HG03196 (cell line): ENCODE measurements at regions not wholly inside any gene's neighbourhood (a gene's known extent, or its start where the extent isn't known, plus 50 kb on each side); places are given as distances from the start of the nearest gene placed in this dataset.
"Not testable (repeated sequence)": the region's sequence is repeated elsewhere in the genome, so short reads cannot be mapped to it uniquely, and the experiment has no call there.

Source experiments
- ATAC-seq: cut with Tn5 transposase; IDR thresholded peaks from one replicate; pipeline ENCODE4 v1.9.1; 2021; ENCODE audit not compliant: unreplicated experiment

DNA sequence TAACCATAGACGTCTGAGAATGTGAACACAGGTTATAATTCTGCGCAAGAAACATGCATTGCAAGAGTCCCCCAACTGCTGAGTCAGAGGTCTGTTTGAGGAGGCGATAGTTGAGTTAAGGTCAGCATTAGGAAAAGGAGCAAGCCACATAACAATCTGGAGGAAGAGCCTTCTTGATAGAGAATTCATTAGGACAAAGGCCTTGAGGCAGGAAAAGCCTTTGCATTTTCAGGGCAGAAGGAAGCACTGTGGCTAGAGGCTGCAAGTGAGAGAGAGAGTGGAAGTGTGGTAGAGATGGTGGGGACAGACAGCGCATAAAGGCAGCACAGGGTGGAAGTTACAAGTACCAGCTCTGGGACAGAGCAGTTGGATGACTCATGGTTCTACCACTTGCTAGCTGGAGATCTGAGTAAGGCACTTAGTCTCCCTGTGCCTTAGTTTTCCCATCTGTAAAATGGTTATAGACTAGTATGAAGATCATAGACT is 125.8 kb upstream of the LNX1 start:
- no peak for ATAC-seq

DNA sequence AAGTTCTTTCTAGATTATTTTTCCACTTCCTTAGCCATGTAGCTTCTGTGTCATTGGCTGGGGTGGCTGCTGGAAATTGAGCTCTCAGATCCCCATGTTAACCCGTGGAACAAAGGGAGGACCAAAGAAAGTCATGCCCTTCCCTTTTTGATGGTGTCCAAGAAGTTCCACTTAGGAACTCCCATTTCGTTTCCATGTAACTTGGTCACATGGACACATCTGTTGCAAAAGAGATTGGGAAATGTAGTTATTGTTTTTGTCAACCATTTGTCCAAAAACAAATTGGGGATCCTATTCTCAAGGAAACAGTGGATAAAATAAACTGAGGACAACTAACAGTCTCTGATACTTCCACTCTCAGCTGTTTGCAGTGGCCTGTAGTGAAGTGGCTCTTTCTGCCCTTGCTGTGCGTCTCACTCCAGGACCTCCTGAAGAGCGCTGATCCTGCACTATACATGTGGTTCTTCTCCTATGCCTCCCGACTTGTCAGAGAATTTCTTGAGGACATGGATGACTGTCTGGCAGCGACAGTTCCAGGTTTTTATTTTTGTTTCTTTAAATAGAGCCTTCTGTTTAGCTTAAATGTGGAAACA is 125.3 kb upstream of the LNX1 start:
- no peak for ATAC-seq

DNA sequence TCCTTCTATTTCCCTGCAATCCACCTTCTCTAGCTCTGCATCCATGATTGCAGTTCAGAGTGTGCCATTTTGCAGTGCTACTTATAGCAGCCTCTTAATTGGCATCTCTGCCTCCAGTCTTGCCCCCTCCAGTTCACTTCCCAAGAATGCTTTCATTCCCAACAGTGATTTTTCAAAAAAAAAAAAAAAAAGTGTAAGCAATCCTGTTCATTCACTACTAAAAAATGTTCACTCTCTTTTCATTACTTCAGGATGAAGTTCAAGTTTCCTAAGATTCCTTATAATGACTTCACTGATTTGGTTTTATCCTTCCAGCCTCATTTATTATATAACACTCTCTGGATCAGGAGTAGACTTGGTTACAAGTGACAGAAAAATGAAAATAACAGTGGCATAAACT is 124.7 kb upstream of the LNX1 start:
- no peak for ATAC-seq

DNA sequence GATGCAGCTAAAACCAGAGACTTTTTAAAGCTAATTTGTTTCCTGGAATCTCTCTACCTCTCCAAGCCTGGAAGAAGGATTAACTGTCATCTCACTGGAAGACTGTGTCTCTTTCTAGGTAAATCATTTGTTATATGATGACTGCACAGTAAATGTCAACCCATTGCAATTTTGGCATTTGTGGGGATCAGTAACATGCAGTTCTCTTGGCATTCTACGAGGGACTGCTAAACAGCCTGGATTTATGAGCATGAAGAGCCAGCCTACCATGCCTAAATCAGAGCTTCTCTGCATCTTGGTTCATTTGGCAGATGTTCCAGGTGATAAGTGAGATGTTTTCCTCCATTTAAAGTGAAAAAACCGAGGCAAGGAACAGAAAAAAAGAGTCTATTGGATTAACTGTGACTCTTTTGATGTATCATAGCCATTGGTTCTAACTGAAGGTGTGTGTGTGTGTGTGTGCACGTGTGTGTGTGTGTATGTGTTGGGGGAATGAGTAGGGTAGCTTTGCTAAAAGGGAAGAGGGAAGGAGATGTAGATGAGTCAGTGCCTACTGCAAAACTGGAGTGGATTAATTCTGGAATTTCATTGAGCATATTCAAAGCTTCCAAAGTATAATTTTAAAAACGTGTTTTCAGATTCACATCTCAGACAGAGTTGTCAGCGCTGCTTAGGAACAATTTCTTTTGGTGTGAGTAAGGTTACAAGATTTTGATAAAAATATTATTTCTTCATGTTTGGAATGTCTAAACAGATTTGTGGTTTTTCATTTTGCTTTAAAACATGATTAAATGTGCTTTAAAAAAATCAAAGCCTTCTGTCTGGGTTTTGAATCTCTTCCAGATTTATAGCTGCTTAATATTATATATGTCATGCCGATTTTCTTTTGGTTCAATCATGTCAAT is 123.2 kb upstream of the LNX1 start:
- ATAC-seq: no peak

DNA sequence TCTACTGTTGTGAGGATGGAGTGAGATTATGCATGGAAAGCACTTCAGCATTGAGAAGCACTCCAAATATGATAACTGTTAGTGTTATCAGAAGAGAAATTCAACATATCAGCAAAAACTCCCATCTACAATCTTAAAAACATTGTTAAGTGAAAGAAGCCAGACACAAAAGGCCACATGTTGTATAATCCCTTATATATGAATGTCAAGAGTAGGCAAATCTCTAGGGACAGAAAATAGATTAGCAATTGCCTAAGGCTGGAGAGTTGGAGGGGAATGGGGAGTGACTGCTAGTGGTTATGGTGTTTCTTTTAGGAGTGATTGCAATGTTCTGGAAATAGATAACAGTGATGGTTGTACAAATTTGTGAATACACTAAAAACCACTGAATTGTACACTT is 122.5 kb upstream of the LNX1 start:
- ATAC-seq: no peak

DNA sequence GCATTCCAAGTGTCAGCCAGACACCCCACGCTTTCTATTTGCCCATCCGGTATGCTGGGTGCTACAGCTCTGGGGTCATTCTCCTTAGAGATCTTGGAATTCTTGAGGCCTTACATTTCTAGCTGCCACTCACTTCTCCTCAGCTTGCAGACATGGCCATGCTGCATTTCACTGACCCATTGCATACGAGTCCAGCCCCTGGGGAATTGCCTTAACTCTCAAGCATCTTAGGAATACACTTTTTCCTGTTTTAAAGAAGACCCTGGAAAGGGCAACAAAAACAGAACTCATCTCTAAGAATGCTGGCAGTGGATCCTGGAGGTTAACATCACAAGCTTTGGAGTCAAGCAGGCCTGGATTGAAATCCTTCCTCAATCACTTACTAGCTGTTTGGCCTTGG is 122.0 kb upstream of the LNX1 start:
- no peak for ATAC-seq

DNA sequence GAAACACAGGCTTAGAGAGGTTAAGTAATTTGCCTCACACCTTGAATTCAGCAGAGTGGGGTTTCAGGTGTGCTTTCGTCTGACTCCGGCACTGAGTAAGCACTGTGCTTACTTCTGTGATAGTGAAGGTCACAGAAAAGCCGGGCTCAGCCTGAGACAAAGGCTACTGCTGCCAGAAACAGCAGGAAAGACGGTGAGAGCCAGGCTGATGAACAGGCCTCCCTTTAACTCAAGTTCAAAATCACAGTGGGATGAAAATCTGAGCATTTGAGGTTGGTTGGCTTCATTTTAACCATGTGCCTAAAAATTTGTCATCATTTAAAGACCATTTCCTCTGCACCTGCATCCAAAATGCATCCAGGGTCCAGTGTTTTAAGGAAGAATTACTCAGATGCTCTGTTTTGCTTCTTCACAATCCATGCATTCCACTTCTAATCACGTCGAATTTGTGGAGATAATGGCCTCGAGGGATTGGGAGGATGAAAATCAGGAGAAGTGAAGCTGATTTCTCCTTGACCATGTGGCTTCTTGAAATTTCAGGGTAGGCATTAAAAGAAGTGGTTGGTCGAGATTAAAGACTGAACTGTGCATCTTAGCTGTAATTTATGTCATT is 121.2 kb upstream of the LNX1 start:
- no peak for ATAC-seq

DNA sequence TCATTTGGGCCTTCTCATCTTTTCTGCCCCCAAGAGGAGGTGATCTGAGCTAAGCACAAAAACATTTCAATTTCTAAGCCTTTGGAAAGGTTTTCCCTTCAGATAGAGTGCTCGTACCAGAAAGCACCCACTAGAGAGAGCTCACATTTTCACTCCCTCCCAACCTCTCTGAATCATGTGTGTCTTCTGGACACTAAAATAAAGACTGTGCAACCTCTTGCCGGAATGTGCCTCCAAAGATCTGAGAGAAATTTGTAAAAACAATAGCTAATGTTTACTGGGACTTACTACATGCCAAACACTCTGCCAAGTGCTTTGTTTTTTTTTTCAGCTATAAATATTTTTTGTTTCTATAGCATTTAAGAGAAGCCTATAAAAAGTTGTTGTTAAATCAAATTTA is 120.6 kb upstream of the LNX1 start:
- no peak for ATAC-seq

DNA sequence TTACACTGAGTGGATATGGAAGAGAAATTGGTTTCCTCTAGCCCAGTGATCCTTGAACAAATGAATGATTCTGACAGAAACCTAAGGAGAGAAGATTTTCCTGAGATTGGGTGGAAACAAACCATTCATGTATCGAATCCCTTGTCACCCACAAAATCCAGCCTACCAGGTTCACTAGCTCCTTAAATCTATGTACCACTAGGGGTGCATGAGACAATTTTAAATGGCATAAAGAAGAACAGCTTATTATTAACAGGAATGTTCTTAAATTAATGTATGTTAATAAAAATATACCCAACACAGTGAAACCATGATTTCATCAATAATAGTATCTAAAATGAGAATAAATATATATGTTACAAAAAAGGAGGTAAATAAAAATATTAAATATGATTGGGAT is 118.4 kb upstream of the LNX1 start:
- ATAC-seq: no peak

DNA sequence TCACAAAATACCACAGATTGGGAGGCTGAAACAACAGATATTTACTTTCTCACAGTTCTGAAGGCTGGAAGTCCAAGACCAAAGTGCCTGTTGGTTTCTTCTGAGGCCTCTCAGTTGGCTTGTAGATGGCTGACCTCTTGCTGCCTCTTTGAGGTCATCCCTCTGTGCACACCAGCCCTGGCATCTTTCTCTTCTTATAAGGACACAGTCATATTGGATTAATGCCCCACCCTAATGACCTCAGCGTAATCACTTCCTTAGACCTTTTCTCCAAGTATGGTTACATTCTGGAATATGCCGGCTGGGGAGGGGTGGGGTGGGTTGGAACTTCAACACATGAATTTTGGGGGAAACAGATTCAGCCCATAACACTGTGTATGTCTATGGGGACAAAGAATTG is 116.2 kb upstream of the LNX1 start:
- ATAC-seq: no peak

DNA sequence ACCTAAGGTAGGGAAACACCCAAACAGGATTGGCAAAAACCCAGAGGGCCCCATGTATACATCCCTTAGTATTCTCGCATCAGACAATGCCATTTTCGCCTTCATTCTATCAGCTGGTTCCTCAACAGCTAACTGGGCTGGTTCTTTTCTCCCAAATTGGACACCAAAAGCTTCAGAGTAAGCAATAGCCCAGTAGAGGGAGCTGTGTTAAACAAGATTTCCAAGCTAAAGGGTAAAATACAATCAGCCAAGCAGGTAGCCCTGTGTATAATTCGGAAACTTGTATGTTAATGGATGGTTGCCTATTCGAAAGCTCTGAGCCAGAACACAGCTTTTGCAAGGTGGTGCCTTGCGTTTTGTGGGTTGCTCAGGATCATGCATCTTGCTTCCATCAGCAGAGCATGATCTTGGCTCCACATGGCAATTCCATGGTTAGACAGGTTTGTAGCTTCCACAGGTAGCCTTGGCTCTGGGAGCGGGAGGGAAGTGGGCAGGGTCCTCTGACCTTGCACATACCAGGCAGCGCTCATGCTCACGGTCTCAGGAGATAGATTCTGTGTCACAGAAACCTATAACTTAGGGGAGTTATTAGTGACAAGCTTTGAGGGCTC is 115.2 kb upstream of the LNX1 start:
- no peak for ATAC-seq

DNA sequence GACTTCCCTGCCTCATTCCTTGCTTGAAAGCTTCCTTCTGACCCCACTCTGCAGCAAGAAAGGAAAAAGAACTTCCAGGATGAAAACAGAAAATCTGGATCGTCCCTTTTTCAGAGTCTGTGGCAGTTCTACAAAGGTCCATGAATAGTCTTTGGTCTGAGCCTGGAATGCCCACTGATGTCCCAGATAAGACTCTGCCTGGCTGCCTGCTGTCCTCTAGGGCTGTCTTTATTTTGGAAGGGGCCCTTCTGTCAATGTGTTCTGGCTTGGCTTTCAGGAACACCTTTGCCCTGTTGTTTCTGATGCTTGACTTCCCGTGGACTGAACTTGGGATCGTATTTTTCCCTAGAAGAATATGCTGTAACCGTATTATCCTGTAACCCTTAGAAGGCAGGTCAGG is 114.7 kb upstream of the LNX1 start:
- no peak for ATAC-seq

DNA sequence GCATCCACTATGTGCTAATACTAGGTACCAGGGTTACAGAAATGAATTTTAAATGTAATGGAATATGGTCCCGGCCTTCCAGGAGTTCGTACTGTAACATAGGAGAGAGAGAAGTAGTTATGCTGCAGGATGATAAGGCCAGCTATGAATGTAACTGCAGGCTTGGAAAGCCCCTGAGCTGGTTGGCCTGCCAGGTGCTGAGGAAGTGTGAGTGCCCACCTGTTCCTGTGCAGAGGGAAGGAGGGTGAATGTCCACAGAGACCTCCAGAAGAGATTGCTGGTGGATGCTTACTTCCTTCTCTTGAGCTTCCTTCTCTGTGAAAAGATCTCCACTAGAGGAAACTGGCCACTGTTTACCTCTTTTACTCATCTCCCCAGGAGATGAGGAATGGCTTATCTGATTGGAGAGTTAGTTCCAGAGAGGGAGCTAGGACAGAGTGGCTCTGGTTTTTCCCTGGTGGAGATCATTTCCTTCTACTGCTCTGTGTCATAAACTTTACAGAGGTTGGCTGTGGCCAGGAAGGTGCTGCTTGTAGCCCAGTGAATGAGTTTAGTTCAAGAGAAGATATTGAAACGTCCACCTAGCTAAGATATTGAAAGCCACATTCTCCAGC is 114.0 kb upstream of the LNX1 start:
- ATAC-seq: no peak

DNA sequence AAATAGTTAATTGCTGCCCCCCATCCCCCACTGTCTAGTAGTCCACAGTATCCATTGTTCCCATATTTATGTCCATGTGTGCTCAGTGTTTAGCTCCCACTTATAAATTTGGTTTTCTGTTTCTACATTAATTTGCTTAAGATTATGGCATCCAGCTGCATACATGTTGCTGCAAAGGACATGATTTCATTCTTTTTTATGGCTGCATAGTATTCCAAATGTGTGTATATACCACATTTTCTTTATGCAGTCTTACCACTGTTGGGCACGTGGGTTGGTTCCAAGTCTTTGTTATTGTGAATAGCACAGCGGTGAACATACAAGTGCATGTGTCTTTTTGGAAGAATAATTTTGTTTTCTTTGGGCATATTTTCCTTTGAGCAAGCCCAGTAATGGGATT is 113.0 kb upstream of the LNX1 start:
- ATAC-seq: no peak

DNA sequence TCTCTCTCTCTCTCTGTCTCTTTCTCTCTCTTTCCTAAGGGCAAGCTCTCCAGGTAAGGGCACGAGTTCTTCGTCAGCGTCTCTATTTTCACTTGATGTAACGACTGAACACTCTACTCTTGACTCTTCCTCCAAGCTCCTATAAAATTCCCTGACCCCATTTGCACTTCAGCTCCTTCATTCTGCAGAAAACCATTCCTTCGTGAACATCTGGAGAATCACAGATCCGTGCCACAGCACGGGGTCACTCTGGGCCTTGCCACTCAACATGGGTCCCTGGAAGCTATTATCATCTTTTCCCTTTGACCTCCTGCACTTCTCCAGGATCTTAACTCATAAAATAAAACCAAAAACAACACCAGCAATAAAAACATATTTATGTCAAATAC is 112.0 kb upstream of the LNX1 start:
- ATAC-seq: no peak

DNA sequence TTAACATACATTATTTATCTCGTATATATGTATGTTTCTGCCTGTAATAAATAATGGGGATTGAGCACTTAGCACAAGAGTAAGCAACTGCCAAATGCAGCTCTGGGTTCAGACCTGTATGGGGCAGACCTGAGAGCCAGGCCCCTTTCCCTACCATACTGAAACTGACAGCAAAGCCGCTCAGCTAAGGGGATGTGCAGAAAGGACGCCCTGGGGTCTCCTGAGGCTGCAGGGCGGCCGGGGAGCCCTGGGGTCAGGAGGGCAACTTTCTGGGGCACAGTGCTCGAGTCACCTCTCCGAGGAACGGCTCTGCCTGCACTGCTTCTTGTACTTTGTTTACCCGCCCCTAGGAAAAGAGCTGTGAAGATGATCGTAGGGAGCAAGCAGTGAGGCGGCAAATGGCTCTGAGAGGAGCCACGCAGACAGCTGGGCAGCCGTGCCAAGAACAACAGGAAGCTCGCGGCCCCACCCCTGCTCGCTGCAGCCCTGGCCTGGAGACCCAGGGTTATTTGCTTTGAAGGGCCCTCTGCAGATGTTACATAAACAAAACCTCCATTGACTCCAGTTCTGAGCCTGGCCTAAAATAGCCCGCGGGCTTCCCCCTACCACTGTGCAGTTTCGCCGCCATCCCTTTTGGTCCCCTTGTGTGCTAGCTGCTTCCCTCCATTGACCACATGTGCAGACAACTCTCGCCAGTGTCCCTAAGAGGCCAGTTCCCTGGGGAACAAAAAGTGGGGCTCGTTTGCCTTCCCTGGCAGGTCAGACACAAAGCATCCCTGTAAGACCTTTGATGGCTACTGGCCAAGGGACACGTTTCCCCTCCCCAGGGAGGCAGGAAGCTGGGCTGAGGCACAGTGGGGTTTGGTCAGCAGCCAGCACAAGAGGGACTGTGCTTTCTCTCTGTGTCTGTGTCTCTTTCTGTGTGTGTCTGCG is 111.3 kb upstream of the LNX1 start:
- peak; percentile 79 for ATAC-seq

DNA sequence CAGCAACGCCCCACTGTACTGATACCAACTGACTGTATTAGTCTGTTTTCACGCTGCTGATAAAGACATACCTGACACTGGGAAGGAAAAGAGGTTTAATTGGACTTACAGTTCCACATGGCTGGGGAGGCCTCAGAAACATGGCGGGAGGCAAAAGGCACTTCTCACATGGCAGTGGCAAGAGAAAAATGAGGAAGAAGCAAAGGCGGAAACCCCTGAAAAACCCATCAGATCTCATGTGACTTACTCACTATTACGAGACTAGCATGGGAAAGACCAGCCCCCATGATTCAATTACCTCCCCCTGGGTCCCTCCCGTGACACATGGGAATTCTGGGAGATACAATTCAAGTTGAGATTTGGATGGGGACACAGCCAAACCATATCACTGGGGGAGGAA is 110.0 kb upstream of the LNX1 start:
- ATAC-seq: not testable (repeated sequence)

DNA sequence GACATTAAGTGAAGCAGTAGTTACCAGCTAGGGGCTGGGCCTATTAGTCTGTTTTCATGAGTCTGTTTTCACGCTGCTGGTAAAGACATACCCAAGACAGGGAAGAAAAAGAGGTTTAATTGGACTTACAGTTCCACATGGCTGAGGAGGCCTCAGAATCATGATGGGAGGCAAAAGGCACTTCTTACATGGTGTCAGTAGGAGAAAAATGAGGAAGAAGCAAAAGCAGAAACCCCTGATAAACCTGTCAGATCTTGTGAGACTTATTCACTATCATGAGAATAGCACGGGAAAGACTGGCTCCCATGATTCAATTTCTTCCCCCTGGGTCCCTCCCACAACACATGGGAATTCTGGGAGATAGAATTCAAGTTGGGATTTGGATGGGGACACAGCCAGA is 108.0 kb upstream of the LNX1 start:
- not testable (repeated sequence) for ATAC-seq

DNA sequence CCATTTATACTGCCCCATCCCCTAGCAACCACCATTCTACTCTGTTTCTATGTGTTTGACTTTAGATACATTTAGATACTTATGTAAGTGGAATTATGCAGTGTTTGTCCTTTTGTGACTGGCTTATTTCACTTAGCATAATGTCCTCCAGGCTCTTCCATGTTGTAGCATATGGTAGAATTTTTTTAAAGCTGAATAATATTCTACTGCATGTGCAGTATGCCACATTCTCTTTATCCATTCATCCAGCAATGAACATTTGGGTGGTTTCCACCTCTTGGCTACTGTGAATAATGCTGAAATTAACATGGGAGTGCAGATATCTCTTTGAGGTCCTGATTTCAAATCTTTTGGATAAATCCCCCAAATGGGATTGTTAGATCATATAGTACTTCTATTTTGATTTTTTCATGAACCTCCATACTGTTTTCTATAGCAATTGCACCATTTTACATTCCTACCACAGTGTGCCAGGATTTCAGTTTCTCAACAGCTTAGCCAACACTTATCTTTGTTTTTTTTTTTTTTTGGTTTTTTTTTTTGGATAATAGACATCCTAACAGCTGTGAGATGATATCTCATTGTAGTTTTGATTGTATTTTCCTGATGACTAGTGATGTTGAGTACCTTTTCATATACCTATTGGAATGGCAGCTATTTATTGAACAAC is 105.9 kb upstream of the LNX1 start:
- ATAC-seq: no peak
